GM21737 (cell line): ENCODE measurements at regions not wholly inside any gene's neighbourhood (a gene's known extent, or its start where the extent isn't known, plus 50 kb on each side); places are given as distances from the start of the nearest gene placed in this dataset.
A peak's percentile ranks its signal among the peaks of the same experiment; 100 is the strongest.

Source experiments
- ATAC-seq: cut with Tn5 transposase; IDR thresholded peaks from one replicate; pipeline ENCODE4 v1.9.1; 2021; ENCODE audit warnings: mild to moderate bottlenecking, moderate library complexity; ENCODE audit not compliant: unreplicated experiment

- no peak for ATAC-seq
Observed at GRCh38 chr3:22106213-22106896, 355.3 kb upstream of the ZNF385D start.

- no peak for ATAC-seq
Observed at GRCh38 chr3:22111226-22111625, 360.2 kb upstream of the ZNF385D start.

GRCh38 chr3:22113453-22113852, 362.4 kb upstream of the ZNF385D start:
- no peak for ATAC-seq

- ATAC-seq = no peak
Observed at GRCh38 chr3:22115581-22115980, 364.6 kb upstream of the ZNF385D start.

- no peak for ATAC-seq
Observed at GRCh38 chr3:22117091-22117490, 366.1 kb upstream of the ZNF385D start.

GRCh38 chr3:22117751-22118346, 366.8 kb upstream of the ZNF385D start:
- ATAC-seq = no peak

GRCh38 chr3:22118542-22118941, 367.5 kb upstream of the ZNF385D start:
- ATAC-seq = no peak

- peak; percentile 66 for ATAC-seq
Observed at GRCh38 chr3:22121068-22121701, 370.2 kb upstream of the ZNF385D start.

- peak; percentile 65 for ATAC-seq
Observed at GRCh38 chr3:22122567-22122966, 371.6 kb upstream of the ZNF385D start.

GRCh38 chr3:22129101-22129500, 378.1 kb upstream of the ZNF385D start:
- ATAC-seq = no peak

- no peak for ATAC-seq
Observed at GRCh38 chr3:22141769-22142168, 390.8 kb upstream of the ZNF385D start.

- no peak for ATAC-seq
Observed at GRCh38 chr3:22147161-22147560, 396.2 kb upstream of the ZNF385D start.

- no peak for ATAC-seq
Observed at GRCh38 chr3:22156868-22157267, 405.9 kb upstream of the ZNF385D start.

GRCh38 chr3:22157848-22158247, 406.8 kb upstream of the ZNF385D start:
- ATAC-seq = no peak

GRCh38 chr3:22159004-22159695, 408.1 kb upstream of the ZNF385D start:
- ATAC-seq = no peak

- no peak for ATAC-seq
Observed at GRCh38 chr3:22161315-22161714, 410.3 kb upstream of the ZNF385D start.

- ATAC-seq = no peak
Observed at GRCh38 chr3:22170370-22170769, 419.4 kb upstream of the ZNF385D start.

GRCh38 chr3:22172964-22173363, 422.0 kb upstream of the ZNF385D start:
- ATAC-seq = no peak

GRCh38 chr3:22175947-22176346, 424.9 kb upstream of the ZNF385D start:
- no peak for ATAC-seq

GRCh38 chr3:22176911-22177310, 425.9 kb upstream of the ZNF385D start:
- ATAC-seq = no peak

GRCh38 chr3:22189616-22190015, 438.6 kb upstream of the ZNF385D start:
- no peak for ATAC-seq

GRCh38 chr3:22199095-22199494, 448.1 kb upstream of the ZNF385D start:
- no peak for ATAC-seq
